SU-DHL-6 (cell line): ENCODE measurements at regions not wholly inside any gene's neighbourhood (a gene's known extent, or its start where the extent isn't known, plus 50 kb on each side); places are given as distances from the start of the nearest gene placed in this dataset.

ENCODE experiments used
- H2AFZ ChIP-seq: fragments of 200-600 bp; sonication (generic); 2 replicates; pipeline ENCODE4 v1.6.1; 2014; ENCODE audit warnings: low read depth, mild to moderate bottlenecking, moderate library complexity, mixed read lengths, antibody characterized with exemption, low read length; ENCODE audit not compliant: severe bottlenecking
- H3F3A ChIP-seq: fragments of 200-600 bp; shearing (Covaris generic); 2 replicates; pipeline ENCODE4 v1.6.0; 2016; ENCODE audit warnings: antibody characterized with exemption, mild to moderate bottlenecking; ENCODE audit not compliant: insufficient read depth
- H3K27ac ChIP-seq: fragments of 200-600 bp; sonication (generic); 2 replicates; pipeline ENCODE4 v1.5.1; 2016; ENCODE audit warnings: low read depth, mild to moderate bottlenecking, low read length, moderate library complexity, mixed read lengths
- H3K27me3 ChIP-seq: fragments of 200-600 bp; sonication (generic), shearing (Covaris generic); 2 replicates; pipeline ENCODE4 v1.6.0; 2014; ENCODE audit warnings: mild to moderate bottlenecking, low read length
- H3K36me3 ChIP-seq: fragments of 200-600 bp; sonication (generic); 2 replicates; pipeline ENCODE4 v1.6.1; 2014; ENCODE audit warnings: mild to moderate bottlenecking, low read length, mixed read lengths
- H3K4me2 ChIP-seq: fragments of 300-600, 200-600 bp; shearing (Covaris generic), sonication (generic); 2 replicates; pipeline ENCODE4 v1.6.0; 2014; ENCODE audit warnings: low read length, low read depth, mild to moderate bottlenecking; ENCODE audit not compliant: poor library complexity, severe bottlenecking
- H3K4me3 ChIP-seq: fragments of 200-600 bp; sonication (generic); 2 replicates; pipeline ENCODE4 v1.5.1; 2014; ENCODE audit warnings: antibody characterized with exemption, low read length, mild to moderate bottlenecking, mixed read lengths; ENCODE audit not compliant: insufficient read depth, poor library complexity, severe bottlenecking
- H3K79me2 ChIP-seq: fragments of 200-600 bp; sonication (generic); 2 replicates; pipeline ENCODE4 v1.6.1; 2014; ENCODE audit warnings: mild to moderate bottlenecking, low read length, moderate library complexity; ENCODE audit not compliant: insufficient read depth
- H3K9ac ChIP-seq: fragments of 200-600 bp; sonication (generic); 2 replicates; pipeline ENCODE4 v1.7.0; 2014; ENCODE audit warnings: mild to moderate bottlenecking, low read length
- H3K9me2 ChIP-seq: fragments of 200-600 bp; sonication (generic); replicated peaks from 2 replicates; pipeline ENCODE4 v1.6.1; 2014; ENCODE audit warnings: low read length; ENCODE audit not compliant: insufficient read depth
- H3K9me3 ChIP-seq: fragments of 200-600 bp; sonication (generic); 2 replicates; pipeline ENCODE4 v1.6.1; 2014; ENCODE audit warnings: low read length, mixed read lengths; ENCODE audit not compliant: insufficient read depth
- H4K20me1 ChIP-seq: fragments of 200-600 bp; sonication (generic); 2 replicates; pipeline ENCODE4 v1.6.1; 2014; ENCODE audit warnings: low read depth, mild to moderate bottlenecking, antibody characterized with exemption, low read length, moderate library complexity, mixed read lengths
- EZH2phosphoT487 ChIP-seq: fragments of 200-600 bp; sonication (generic), shearing (Covaris generic); conservative IDR thresholded peaks from 2 replicates; pipeline ENCODE4 v1.6.1; 2018; ENCODE audit warnings: mild to moderate bottlenecking, antibody characterized with exemption, low read length, moderate library complexity, mixed read lengths
- TF ChIP-seq, protein P1 (sequence below): fragments of 200-600 bp; sonication (generic); IDR thresholded peaks from one replicate; pipeline ENCODE4 v1.5.1; 2017; ENCODE audit warnings: antibody characterized with exemption, mild to moderate bottlenecking, low read length, moderate library complexity; ENCODE audit not compliant: insufficient read depth, poor library complexity, severe bottlenecking

DNA sequence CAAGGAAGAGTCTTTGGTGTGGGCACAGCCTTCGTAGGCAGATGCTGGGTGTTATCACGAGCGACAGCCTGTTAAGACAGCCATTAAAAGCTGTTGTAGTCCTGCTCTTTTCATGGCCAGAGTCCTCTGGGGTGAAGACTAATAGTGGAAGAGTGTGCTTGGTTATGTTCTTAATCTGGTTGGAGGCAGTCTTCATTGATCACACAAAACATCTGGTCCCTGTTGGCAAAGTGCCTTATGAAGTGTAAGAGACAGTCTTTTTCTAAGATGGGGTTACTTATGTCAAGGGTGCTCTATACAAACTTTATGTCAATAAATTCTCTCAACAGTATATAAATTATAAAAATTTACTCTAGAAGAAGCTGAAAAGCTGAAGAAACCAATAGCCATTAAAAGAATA, 280.4 kb downstream of the CAAP1 start:
- Histone ChIP-seq H2AFZ (no peak overlapping the region), H3K27ac (no peak overlapping the region), H3K9me3 (no peaks in the 10 kb centered on the region), H3K9me2 (no peaks in the 10 kb centered on the region), H3F3A (no peaks in the 10 kb centered on the region), H3K27me3 (no peaks in the 10 kb centered on the region), H3K79me2 (no peaks in the 10 kb centered on the region), H3K9ac (no peak overlapping the region), H3K36me3 (no peaks in the 10 kb centered on the region), H3K4me2 (no peak overlapping the region), H4K20me1 (no peaks in the 10 kb centered on the region), H3K4me3 (no peak overlapping the region)
- TF ChIP-seq, protein P1, sequence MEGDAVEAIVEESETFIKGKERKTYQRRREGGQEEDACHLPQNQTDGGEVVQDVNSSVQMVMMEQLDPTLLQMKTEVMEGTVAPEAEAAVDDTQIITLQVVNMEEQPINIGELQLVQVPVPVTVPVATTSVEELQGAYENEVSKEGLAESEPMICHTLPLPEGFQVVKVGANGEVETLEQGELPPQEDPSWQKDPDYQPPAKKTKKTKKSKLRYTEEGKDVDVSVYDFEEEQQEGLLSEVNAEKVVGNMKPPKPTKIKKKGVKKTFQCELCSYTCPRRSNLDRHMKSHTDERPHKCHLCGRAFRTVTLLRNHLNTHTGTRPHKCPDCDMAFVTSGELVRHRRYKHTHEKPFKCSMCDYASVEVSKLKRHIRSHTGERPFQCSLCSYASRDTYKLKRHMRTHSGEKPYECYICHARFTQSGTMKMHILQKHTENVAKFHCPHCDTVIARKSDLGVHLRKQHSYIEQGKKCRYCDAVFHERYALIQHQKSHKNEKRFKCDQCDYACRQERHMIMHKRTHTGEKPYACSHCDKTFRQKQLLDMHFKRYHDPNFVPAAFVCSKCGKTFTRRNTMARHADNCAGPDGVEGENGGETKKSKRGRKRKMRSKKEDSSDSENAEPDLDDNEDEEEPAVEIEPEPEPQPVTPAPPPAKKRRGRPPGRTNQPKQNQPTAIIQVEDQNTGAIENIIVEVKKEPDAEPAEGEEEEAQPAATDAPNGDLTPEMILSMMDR: no peak
- no peak for TF ChIP-seq EZH2phosphoT487

DNA sequence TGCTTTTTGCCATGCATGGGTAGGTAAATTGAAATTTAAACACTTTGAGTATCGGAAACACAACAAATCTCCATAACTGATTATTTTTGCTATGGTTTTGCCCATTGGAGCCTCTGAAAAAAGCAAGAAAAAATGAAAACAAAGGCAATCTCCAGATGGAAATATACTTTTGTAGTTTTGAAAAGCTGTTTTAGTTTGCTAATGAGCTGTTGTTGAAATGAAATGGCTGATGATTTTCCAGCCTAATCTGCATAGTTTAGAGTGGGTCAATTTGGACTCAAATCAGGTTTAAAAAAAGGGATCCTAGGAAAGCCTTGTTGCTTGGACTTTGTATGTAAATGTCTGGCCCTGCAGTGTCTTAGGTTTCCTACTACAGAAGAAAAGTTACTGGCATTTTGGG, 285.8 kb downstream of the CAAP1 start:
- H4K20me1 ChIP-seq: no peaks in the 10 kb centered on the region
- H3F3A ChIP-seq: no peaks in the 10 kb centered on the region
- no peak overlapping the region for H3K4me2 ChIP-seq
- H3K9me2 ChIP-seq: no peaks in the 10 kb centered on the region
- no peak overlapping the region for H2AFZ ChIP-seq
- no peaks in the 10 kb centered on the region for H3K27me3 ChIP-seq
- no peaks in the 10 kb centered on the region for H3K79me2 ChIP-seq
- H3K9ac ChIP-seq: no peak overlapping the region
- no peaks in the 10 kb centered on the region for H3K36me3 ChIP-seq
- H3K4me3 ChIP-seq: no peak overlapping the region
- H3K9me3 ChIP-seq: no peaks in the 10 kb centered on the region
- no peak for TF ChIP-seq EZH2phosphoT487
- TF ChIP-seq, protein P1: no peak
- H3K27ac ChIP-seq: no peak overlapping the region

DNA sequence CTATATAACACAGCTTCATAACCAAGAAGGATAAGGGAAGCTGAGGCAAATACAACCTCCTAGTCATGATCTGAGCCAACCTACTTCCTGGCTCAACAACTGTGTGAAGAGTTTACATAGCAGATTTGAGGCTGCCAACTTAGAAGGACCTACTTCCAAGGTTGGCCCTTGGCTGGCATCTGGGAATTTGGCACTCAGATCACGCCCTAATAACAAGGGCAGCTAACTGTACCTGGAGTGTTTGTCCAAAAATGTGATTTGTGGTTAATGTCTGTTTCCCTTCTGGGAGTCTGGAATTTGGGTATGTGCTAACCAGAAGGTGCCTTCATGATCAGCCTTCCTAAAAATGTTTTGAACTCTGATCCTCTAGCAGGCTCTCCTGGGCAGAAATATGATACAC, 287.2 kb downstream of the CAAP1 start:
- Histone ChIP-seq H3K9me3 (no peaks in the 10 kb centered on the region), H3K9me2 (no peaks in the 10 kb centered on the region), H3F3A (no peaks in the 10 kb centered on the region), H3K79me2 (no peaks in the 10 kb centered on the region), H3K36me3 (no peaks in the 10 kb centered on the region), H3K27me3 (no peaks in the 10 kb centered on the region), H4K20me1 (no peaks in the 10 kb centered on the region), H3K4me3 (no peak overlapping the region), H3K27ac (no peak overlapping the region), H2AFZ (no peak overlapping the region), H3K9ac (no peak overlapping the region), H3K4me2 (no peak overlapping the region)
- TF ChIP-seq EZH2phosphoT487: no peak
- TF ChIP-seq, protein P1: no peak
